GM12891 (cell line): ENCODE measurements at regions not wholly inside any gene's neighbourhood (a gene's known extent, or its start where the extent isn't known, plus 50 kb on each side); places are given as distances from the start of the nearest gene placed in this dataset.

Experiments
- PAX5 ChIP-seq: IDR thresholded peaks from 2 replicates; pipeline ENCODE4 v1.6.1; 2011; ENCODE audit warnings: low read length, moderate library complexity, mild to moderate bottlenecking; ENCODE audit not compliant: insufficient read depth, severe bottlenecking
- POLR2A ChIP-seq: IDR thresholded peaks from 2 replicates; pipeline ENCODE4 v1.6.1; 2011; ENCODE audit warnings: low read depth, low read length, control low read depth
- POLR2AphosphoS5 ChIP-seq: IDR thresholded peaks from 2 replicates; pipeline ENCODE4 v1.6.1; 2011; ENCODE audit warnings: low read depth, low read length, control low read depth
- POU2F2 ChIP-seq: IDR thresholded peaks from 2 replicates; pipeline ENCODE4 v1.6.1; 2011; ENCODE audit warnings: low read depth, mild to moderate bottlenecking, control low read depth, low read length, moderate library complexity
- SPI1 ChIP-seq: IDR thresholded peaks from 2 replicates; pipeline ENCODE4 v1.6.1; 2011; ENCODE audit warnings: low read depth, low read length, control low read depth
- TAF1 ChIP-seq: IDR thresholded peaks from 2 replicates; pipeline ENCODE4 v1.6.1; 2011; ENCODE audit warnings: low read depth, low read length, control low read depth

DNA sequence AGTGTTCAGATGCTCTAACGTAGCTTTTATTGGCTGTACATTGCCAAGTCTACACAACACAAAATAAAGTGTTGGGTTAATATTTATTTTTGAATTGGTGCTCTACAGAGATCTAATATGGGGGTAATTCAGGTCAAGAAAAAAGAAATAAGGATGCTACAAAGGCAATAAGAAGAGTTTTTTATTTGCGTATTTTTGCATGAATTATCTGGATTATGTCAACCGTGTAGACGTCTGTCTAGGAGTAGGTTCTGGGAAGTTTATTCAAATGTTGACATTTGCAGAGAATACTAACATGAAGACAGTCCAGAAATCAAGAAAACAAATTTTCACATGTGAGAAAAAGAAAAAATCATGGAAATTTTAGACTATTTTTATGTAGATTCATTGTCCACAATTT, 876.7 kb upstream of the POU3F3 start:
- TF ChIP-seq POLR2A = no peak
- no peak for TF ChIP-seq POLR2AphosphoS5
- no peak for TF ChIP-seq TAF1
- TF ChIP-seq SPI1 = no peak
- TF ChIP-seq PAX5 = no peak
- TF ChIP-seq POU2F2 = no peak
